ENCODE measurements at regions not wholly inside any gene's neighbourhood (a gene's known extent, or its start where the extent isn't known, plus 50 kb on each side); places are given as distances from the start of the nearest gene placed in this dataset.

GRCh38 chr3:152709659-152710058 is 125.3 kb upstream of the P2RY1 start:
- TF ChIP-seq POLR2AphosphoS5 (IDR thresholded peaks at IDR 0.05; ENCODE audit: low read depth) (no peak), CTCF (conservative IDR thresholded peaks at IDR 0.05; ENCODE audit: low read depth in 2 of 2) (no peak), EZH2phosphoT487 (IDR thresholded peaks at IDR 0.05; ENCODE audit: unreplicated experiment) (no peak), EZH2 (IDR thresholded peaks at IDR 0.05; ENCODE audit: low read depth, unreplicated experiment) (no peak), REST (IDR thresholded peaks at IDR 0.05; ENCODE audit: unreplicated experiment) (no peak), CREB1 (CRISPR knock-in tag; IDR thresholded peaks at IDR 0.05; ENCODE audit: low read depth) (no peak), ZNF331 (CRISPR knock-in tag; IDR thresholded peaks at IDR 0.05; ENCODE audit: low read depth) (no peak), STAT1 (IDR thresholded peaks at IDR 0.05; ENCODE audit: unreplicated experiment) (no peak), ZNF114 (CRISPR knock-in tag; IDR thresholded peaks at IDR 0.05) (no peak), ETS1 (IDR thresholded peaks at IDR 0.05) (no peak), JUNB (IDR thresholded peaks at IDR 0.05; ENCODE audit: unreplicated experiment) (no peak)
